GM12875 (cell line): ENCODE measurements at regions not wholly inside any gene's neighbourhood (a gene's known extent, or its start where the extent isn't known, plus 50 kb on each side); places are given as distances from the start of the nearest gene placed in this dataset.

Experiments used
- H3K4me3 ChIP-seq: one replicate; pipeline ENCODE4 v1.5.1; 2011; ENCODE audit warnings: low read depth, low read length, control low read depth
- TF ChIP-seq, protein P1 (sequence below): IDR thresholded peaks from 2 replicates; pipeline ENCODE4 v1.5.1; 2011; ENCODE audit warnings: low read depth, mild to moderate bottlenecking, control low read depth, inconsistent platforms, low read length, moderate library complexity, borderline replicate concordance; ENCODE audit not compliant: insufficient read depth

DNA sequence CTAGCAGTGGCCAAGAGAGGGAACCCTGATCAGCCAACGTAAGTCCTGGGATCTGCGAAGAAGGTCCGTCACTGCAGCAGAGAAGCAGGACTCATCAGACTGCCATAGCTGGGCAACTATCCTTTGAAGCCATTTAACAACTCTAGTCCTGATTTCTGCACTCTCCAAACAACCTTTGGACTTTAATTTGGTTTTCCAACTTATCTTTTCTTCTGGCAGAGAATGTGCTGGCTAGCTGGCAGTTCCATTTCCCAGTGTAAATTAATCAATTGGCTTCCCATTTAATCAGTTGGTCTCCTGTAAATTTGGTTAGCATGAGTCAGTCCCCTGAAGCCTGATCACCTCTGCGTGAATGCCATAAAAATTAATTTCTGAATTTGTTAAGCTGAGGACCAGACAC lies 153.7 kb upstream of the GPR101 start:
- TF ChIP-seq, protein P1, sequence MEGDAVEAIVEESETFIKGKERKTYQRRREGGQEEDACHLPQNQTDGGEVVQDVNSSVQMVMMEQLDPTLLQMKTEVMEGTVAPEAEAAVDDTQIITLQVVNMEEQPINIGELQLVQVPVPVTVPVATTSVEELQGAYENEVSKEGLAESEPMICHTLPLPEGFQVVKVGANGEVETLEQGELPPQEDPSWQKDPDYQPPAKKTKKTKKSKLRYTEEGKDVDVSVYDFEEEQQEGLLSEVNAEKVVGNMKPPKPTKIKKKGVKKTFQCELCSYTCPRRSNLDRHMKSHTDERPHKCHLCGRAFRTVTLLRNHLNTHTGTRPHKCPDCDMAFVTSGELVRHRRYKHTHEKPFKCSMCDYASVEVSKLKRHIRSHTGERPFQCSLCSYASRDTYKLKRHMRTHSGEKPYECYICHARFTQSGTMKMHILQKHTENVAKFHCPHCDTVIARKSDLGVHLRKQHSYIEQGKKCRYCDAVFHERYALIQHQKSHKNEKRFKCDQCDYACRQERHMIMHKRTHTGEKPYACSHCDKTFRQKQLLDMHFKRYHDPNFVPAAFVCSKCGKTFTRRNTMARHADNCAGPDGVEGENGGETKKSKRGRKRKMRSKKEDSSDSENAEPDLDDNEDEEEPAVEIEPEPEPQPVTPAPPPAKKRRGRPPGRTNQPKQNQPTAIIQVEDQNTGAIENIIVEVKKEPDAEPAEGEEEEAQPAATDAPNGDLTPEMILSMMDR: no peak
- no peak overlapping the region for H3K4me3 ChIP-seq

DNA sequence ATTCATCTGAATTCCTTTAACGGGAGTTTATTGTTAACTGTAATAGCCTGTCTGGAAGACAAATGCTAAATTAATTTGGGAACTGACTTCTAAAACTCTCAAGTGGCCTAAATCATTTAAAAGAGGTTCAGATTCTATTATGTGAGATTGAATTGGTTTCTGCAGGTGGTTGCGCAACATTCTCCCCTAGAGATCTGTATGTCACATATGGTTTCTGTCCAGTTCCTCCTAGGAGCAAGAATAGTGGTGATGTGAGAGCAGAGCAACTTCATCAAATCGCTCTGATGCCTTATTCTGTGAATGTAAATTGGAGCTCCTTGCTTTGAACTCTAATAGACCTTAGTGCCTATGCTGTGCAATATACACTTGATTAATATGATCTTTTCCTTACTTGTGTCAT lies 144.6 kb upstream of the GPR101 start:
- TF ChIP-seq, protein P1: no peak
- no peak overlapping the region for H3K4me3 ChIP-seq

DNA sequence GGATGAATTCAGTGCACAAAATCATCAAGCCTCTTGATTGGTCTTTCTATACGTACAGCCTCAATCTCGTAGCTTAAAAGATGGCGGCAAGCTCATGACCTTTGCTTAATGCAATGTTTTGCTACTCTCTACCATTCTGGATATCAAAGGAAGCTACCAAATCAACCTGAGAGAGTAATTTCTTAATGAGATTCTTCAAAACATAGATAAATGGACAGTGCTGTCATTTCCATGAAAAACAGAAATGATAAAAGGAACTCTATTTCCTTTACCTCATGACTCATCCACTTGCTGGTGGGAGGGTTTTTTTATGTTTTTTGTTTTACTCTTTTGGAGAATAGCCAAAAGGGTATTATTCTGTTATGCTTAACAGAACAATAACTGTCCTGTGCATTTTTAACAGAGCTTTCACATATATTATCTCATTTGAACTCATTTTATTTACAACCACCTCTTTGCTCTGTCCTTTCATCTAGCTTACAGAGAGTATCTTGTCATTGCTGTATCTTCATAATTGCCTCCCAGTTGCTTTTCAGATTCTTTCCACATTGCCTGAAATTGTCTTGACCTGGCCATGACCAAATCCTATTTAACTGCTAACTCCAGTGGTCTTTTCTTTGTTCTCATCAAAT lies 138.6 kb upstream of the GPR101 start:
- no peak overlapping the region for H3K4me3 ChIP-seq
- TF ChIP-seq, protein P1: no peak

GRCh38 chrX:137171626-137172025 lies 137.8 kb upstream of the GPR101 start:
- TF ChIP-seq, protein P1: no peak
- no peak overlapping the region for H3K4me3 ChIP-seq

GRCh38 chrX:137166591-137166990 lies 132.8 kb upstream of the GPR101 start:
- TF ChIP-seq, protein P1: peak; percentile 48; the same call in 1 of the 2 replicates
- H3K4me3 ChIP-seq: no peak overlapping the region

DNA sequence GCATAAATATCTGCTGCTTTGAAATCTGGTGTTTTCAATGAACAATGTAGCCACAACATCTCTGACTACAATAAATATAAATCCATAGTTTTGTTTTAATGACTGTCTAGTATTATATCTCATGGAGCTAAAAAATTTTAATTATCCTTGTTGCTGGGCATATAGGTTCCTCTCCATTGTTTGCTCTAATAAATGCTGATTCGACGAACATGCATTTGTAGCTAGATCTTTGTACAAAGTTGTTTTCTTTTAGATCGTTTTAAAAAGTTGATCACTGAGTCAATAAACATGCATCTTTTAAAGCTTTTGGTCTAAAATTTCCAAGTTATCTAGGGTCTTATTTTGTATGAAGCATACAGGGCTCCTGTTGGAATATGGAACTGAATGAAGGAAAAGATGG lies 130.5 kb upstream of the GPR101 start:
- H3K4me3 ChIP-seq: no peak overlapping the region
- TF ChIP-seq, protein P1: no peak

DNA sequence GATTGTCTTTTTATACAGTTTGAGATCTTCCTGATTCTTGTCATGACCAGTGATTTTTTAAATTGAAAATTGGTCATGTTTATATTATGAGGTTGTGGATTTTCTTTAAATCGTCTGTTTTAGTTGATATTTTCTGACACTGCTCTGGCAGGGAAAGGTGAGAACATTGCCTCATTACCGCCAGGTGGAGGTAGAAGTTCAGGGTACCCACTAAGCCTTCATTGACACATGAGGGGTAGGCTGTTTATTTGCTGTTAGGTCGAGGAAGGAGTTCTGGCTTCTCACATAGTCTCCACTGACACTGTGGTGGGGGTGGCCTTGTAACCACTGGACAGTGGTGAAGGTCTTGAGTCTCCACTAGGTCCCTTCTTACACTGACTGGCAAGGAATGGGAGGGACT lies 117.6 kb upstream of the GPR101 start:
- H3K4me3 ChIP-seq: no peak overlapping the region
- TF ChIP-seq, protein P1: no peak
